ENCODE measurements at regions not wholly inside any gene's neighbourhood (a gene's known extent, or its start where the extent isn't known, plus 50 kb on each side); places are given as distances from the start of the nearest gene placed in this dataset.

DNA sequence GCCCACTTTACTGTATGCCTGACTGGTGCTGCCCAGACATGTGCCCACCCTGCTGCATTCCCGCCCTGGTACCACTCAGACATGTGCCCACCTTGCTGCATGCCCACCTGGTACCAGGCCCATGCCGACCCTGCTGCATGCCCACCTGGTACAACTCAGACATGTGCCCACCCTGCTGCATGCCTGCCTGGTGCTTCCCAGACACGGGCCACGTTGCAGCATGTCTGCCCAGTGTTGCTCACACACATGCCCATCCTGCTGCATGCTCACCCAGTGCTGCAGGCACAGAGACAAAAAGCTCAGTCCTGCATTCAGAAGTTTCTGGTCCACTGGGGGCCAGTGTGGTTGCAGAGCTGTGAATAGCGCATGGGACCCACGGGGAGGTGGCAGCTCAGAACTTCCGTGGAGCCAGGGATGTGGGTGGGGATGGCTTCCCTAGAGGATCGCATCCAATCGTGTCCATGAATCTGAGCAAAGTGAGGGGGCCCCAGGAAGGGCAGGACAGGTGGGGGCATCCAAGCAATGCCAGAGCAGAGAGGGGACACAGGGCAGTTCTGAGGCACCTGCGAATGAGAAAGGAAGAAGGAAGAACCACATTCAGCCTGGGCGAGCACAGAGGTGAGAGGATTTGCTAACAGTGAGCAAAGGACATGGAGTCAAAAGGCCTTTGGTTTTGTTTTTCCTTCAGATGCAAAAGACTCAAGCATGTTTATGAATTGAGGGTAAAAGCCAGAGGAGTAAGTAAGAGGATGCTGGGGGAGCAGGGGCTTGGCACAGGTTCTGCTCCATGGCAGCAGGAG is 175.9 kb upstream of the C14orf180 start:
- WGBS, 2 donors (ENCODE audit: low coverage in 1 of 2): 84 to 90% methylated on average over 5 to 11 of the region's 11 CpGs
- Histone ChIP-seq H3K4me3 (no peak overlapping the region), H3K9me3 (no peaks in the 10 kb centered on the region), H3K36me3 (no peaks in the 10 kb centered on the region), H3K4me1 (no peaks in the 10 kb centered on the region), H3K27ac (no peak overlapping the region), H3K27me3 (no peaks in the 10 kb centered on the region)
- TF ChIP-seq POLR2A (IDR thresholded peaks at IDR 0.05) (no peak), EP300 (IDR thresholded peaks at IDR 0.05; ENCODE audit: low read depth) (no peak), POLR2AphosphoS5 (IDR thresholded peaks at IDR 0.05) (no peak)
- TF ChIP-seq, protein P1, sequence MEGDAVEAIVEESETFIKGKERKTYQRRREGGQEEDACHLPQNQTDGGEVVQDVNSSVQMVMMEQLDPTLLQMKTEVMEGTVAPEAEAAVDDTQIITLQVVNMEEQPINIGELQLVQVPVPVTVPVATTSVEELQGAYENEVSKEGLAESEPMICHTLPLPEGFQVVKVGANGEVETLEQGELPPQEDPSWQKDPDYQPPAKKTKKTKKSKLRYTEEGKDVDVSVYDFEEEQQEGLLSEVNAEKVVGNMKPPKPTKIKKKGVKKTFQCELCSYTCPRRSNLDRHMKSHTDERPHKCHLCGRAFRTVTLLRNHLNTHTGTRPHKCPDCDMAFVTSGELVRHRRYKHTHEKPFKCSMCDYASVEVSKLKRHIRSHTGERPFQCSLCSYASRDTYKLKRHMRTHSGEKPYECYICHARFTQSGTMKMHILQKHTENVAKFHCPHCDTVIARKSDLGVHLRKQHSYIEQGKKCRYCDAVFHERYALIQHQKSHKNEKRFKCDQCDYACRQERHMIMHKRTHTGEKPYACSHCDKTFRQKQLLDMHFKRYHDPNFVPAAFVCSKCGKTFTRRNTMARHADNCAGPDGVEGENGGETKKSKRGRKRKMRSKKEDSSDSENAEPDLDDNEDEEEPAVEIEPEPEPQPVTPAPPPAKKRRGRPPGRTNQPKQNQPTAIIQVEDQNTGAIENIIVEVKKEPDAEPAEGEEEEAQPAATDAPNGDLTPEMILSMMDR (IDR thresholded peaks at IDR 0.05): no peak
- no peak for DNase-seq
- in situ Hi-C loops (cut with MboI; ENCODE audit: low pct_ligation_motif_present in 1 of 4, low pct_unique_long_range_greater_than_20kb in 1 of 4, low sequenced_read_pairs in 3 of 4) (no loop called here), intact Hi-C loops (cut with DNase I; ENCODE audit: low total_unique reads) (no loop called here)

- no peak overlapping the region for H3K27ac ChIP-seq
- H3K4me1 ChIP-seq: no peaks in the 10 kb centered on the region
- 79 to 100% methylated on average over 1 to 7 of the region's 7 CpGs for WGBS, 2 donors (ENCODE audit: low coverage in 1 of 2)
- TF ChIP-seq, protein P1 (IDR thresholded peaks at IDR 0.05): no peak
- TF ChIP-seq EP300 (IDR thresholded peaks at IDR 0.05; ENCODE audit: low read depth) (no peak), POLR2AphosphoS5 (IDR thresholded peaks at IDR 0.05) (no peak), POLR2A (IDR thresholded peaks at IDR 0.05) (no peak)
- no peak overlapping the region for H3K4me3 ChIP-seq
- in situ Hi-C loops (cut with MboI; ENCODE audit: low pct_ligation_motif_present in 1 of 4, low pct_unique_long_range_greater_than_20kb in 1 of 4, low sequenced_read_pairs in 3 of 4) (no loop called here), intact Hi-C loops (cut with DNase I; ENCODE audit: low total_unique reads) (no loop called here)
- H3K9me3 ChIP-seq: peaks cover 4 to 7% of the 10 kb centered on the region in 2 donors
- no peaks in the 10 kb centered on the region for H3K36me3 ChIP-seq
- no peaks in the 10 kb centered on the region for H3K27me3 ChIP-seq
- DNase-seq: no peak
Observed at GRCh38 chr14:104404922-104405321, 174.6 kb upstream of the C14orf180 start.

DNA sequence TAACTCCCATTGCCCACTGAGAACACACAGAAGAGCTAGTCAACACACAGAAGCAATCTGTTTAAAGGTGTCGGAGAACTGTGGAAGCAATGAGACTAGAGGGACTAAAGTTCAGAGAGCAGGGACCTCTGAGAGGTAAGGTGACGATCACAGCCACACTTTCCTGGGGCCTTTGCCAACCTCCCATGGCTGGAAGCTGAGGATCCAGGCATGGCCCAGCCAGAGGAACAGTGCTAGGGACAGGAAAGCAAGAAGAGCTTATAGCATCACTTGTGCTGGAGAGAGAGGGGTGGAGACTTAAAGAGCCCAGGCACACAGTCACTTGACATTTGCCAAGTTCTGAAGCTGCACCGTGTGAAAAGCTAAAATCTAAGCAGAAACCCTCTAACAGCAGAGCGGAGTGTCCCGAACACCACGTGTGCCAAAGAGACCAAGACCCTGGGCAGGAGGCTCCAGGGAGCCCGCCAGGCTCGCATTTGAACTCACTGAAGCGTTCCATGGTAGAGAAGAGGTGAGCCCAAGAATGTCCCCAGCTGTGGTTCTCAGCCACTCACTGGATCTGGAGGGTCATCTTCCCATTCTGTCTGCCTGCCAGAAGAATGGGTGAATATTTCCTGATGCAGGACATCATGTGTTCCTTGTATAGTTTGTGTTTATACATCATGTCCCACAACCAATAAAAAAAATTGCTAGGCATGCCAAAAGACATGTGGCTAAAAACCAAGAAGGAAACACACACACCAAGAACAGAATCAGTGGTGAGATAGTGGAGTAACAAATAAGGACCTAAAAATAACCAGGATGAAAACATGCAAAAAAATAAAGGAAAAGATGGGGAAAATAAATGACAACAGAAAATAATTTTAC is 174.0 kb upstream of the C14orf180 start:
- no peak for DNase-seq
- in situ Hi-C loops (cut with MboI; ENCODE audit: low pct_ligation_motif_present in 1 of 4, low pct_unique_long_range_greater_than_20kb in 1 of 4, low sequenced_read_pairs in 3 of 4): no loop called here
- H3K27ac ChIP-seq: no peak overlapping the region
- H3K9me3 ChIP-seq: peaks cover 4 to 7% of the 10 kb centered on the region in 2 donors
- H3K4me3 ChIP-seq: no peak overlapping the region
- no peak for TF ChIP-seq EP300 (IDR thresholded peaks at IDR 0.05; ENCODE audit: low read depth)
- TF ChIP-seq POLR2AphosphoS5 (IDR thresholded peaks at IDR 0.05): no peak
- TF ChIP-seq POLR2A (IDR thresholded peaks at IDR 0.05): no peak
- TF ChIP-seq, protein P1 (IDR thresholded peaks at IDR 0.05): no peak
- WGBS, 2 donors (ENCODE audit: low coverage in 1 of 2): 62 to 81% methylated on average over 3 to 9 of the region's 9 CpGs
- H3K27me3 ChIP-seq: no peaks in the 10 kb centered on the region
- H3K36me3 ChIP-seq: no peaks in the 10 kb centered on the region
- intact Hi-C loops (cut with DNase I; ENCODE audit: low total_unique reads): no loop called here
- no peaks in the 10 kb centered on the region for H3K4me1 ChIP-seq

DNA sequence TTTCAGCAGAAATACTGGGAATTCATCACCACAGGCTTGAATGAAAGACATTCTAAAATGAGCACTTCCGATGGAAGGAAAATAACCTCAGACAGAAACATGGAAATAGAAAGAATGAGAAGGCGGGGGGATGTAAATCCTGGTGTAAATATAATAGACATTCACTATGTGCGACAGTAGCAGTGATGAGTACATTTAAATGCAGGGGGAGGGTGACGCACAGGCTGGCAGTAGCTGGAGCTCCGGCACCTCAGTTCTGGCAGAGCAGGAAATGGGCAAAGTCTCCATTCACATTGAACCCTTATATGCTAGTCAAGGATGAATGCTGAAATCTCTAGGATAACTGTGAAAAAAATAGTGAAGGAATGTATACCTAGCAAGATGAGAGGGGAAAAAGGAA is 172.7 kb upstream of the C14orf180 start:
- WGBS, 2 donors (ENCODE audit: low coverage in 1 of 2): 81 to 85% methylated on average over 5 of the region's 5 CpGs
- intact Hi-C loops (cut with DNase I; ENCODE audit: low total_unique reads): no loop called here
- in situ Hi-C loops (cut with MboI; ENCODE audit: low pct_ligation_motif_present in 1 of 4, low pct_unique_long_range_greater_than_20kb in 1 of 4, low sequenced_read_pairs in 3 of 4): no loop called here
- Histone ChIP-seq H3K27me3 (no peaks in the 10 kb centered on the region), H3K36me3 (no peaks in the 10 kb centered on the region), H3K9me3 (peaks cover 4 to 7% of the 10 kb centered on the region in 2 donors), H3K4me1 (no peaks in the 10 kb centered on the region), H3K27ac (no peak overlapping the region), H3K4me3 (no peak overlapping the region)
- TF ChIP-seq, protein P1 (IDR thresholded peaks at IDR 0.05): no peak
- TF ChIP-seq POLR2AphosphoS5 (IDR thresholded peaks at IDR 0.05): no peak
- TF ChIP-seq EP300 (IDR thresholded peaks at IDR 0.05; ENCODE audit: low read depth): no peak
- no peak for TF ChIP-seq POLR2A (IDR thresholded peaks at IDR 0.05)
- no peak for DNase-seq
